B cell (primary cell): ENCODE measurements at regions not wholly inside any gene's neighbourhood (a gene's known extent, or its start where the extent isn't known, plus 50 kb on each side); places are given as distances from the start of the nearest gene placed in this dataset.

Experiments used
- ATAC-seq: fragments of 200-7000 bp; cut with Tn5 transposase; one replicate; pipeline ENCODE4 v1.10.0; 2021; ENCODE audit warnings: low read depth, mild to moderate bottlenecking, moderate number of reproducible peaks, moderate library complexity
- CTCF ChIA-PET: fragments of 350-600 bp; sonication (Branson Sonifier 250); formaldehyde crosslinking; loops from one replicate; lab custom pipeline; 2021; ENCODE audit warnings: antibody characterized with exemption, inconsistent platforms; lab: Charles Lee
- POLR2A ChIA-PET: fragments of 350-600 bp; sonication (Branson Sonifier 250); formaldehyde crosslinking; loops from one replicate; lab custom pipeline; 2021; ENCODE audit warnings: antibody characterized with exemption; lab: Charles Lee
- DNase-seq: peaks from one replicate; pipeline ENCODE4 v3.0.0; 2013
- H2AFZ ChIP-seq: 2 replicates; pipeline ENCODE4 v1.6.1; 2012; ENCODE audit warnings: mild to moderate bottlenecking, low read depth, low read length; ENCODE audit not compliant: insufficient read depth, poor library complexity, severe bottlenecking
- H3K27ac ChIP-seq, 2 donors: 1 replicate in 1 of 2; 2 replicates in 1 of 2; pipeline ENCODE4 v1.5.1; 2012 to 2013; ENCODE audit warnings: low read length in 2 of 2, mild to moderate bottlenecking in 2 of 2, moderate library complexity in 1 of 2
- H3K27me3 ChIP-seq, 4 experiments: fragments of 200-600 bp in 1 of 4; sonication (generic) in 1 of 4; replicated peaks in 1 of 4; 1 replicate in 2 of 4; 2 replicates in 2 of 4; pipeline versions ENCODE4 v1.6.1 to v1.7.0; 2013 to 2016; ENCODE audit warnings: low read length in 3 of 4, mild to moderate bottlenecking in 2 of 4, mixed read lengths in 1 of 4, moderate library complexity in 1 of 4; ENCODE audit not compliant: insufficient read depth in 4 of 4, control insufficient read depth in 3 of 4; ENCODE audit errors: control extremely low read depth in 1 of 4
- H3K36me3 ChIP-seq, 2 experiments: replicated peaks in 1 of 2; 1 replicate in 1 of 2; 2 replicates in 1 of 2; pipeline versions ENCODE4 v1.6.1 to v1.7.1; 2013; ENCODE audit warnings: low read length in 1 of 2; ENCODE audit not compliant: insufficient read depth in 2 of 2, control insufficient read depth in 1 of 2; ENCODE audit errors: control extremely low read depth in 1 of 2, extremely low read depth in 1 of 2
- H3K4me1 ChIP-seq, 2 donors: fragments of 200-600 bp in 1 of 2; sonication (generic) in 1 of 2; 1 replicate in 1 of 2; 2 replicates in 1 of 2; pipeline versions ENCODE4 v1.5.1 to v1.6.1; 2013 to 2017; ENCODE audit warnings: low read length in 2 of 2; ENCODE audit not compliant: control insufficient read depth in 2 of 2, insufficient read depth in 2 of 2
- H3K4me2 ChIP-seq: replicated peaks from 2 replicates; pipeline ENCODE3; 2012; ENCODE audit warnings: mild to moderate bottlenecking, low read depth, low read length; ENCODE audit not compliant: poor library complexity, severe bottlenecking
- H3K4me3 ChIP-seq, 5 experiments: fragments of 200-600 bp in 1 of 5; sonication (generic) in 1 of 5; 1 replicate in 3 of 5; 2 replicates in 2 of 5; pipeline versions ENCODE4 v1.5.1 to v1.7.0; 2011 to 2016; ENCODE audit warnings: low read length in 4 of 5, mild to moderate bottlenecking in 4 of 5, low read depth in 2 of 5, control low read depth in 1 of 5, moderate library complexity in 1 of 5; ENCODE audit not compliant: insufficient read depth in 1 of 5; ENCODE audit errors: control extremely low read depth in 1 of 5, extremely low read depth in 1 of 5
- H3K79me2 ChIP-seq: fragments of 200-600 bp; sonication (generic); one replicate; pipeline ENCODE4 v1.6.0; 2016; ENCODE audit warnings: low read length; ENCODE audit not compliant: control insufficient read depth, insufficient read depth
- H3K9ac ChIP-seq: fragments of 200-600 bp; sonication (generic); 2 replicates; pipeline ENCODE4 v1.6.1; 2017; ENCODE audit warnings: mild to moderate bottlenecking, low read length, moderate library complexity
- H3K9me3 ChIP-seq, 3 donors: one replicate each; pipeline versions ENCODE4 v1.6.1 to v1.7.1; 2013; ENCODE audit warnings: low read length in 2 of 3; ENCODE audit not compliant: control insufficient read depth in 2 of 3, insufficient read depth in 1 of 3; ENCODE audit errors: control extremely low read depth in 1 of 3
- H4K20me1 ChIP-seq: 2 replicates; pipeline ENCODE4 v1.6.0; 2012; ENCODE audit warnings: mild to moderate bottlenecking, low read length; ENCODE audit not compliant: insufficient read depth, control insufficient read depth, poor library complexity, severe bottlenecking
- H3K27ac Mint-ChIP-seq: one replicate; pipeline ENCODE4 v1.8.0; 2021; ENCODE audit warnings: mixed read lengths
- H3K27me3 Mint-ChIP-seq: one replicate; pipeline ENCODE4 v1.8.0; 2021; ENCODE audit warnings: mixed read lengths
- H3K4me1 Mint-ChIP-seq: one replicate; pipeline ENCODE4 v1.8.0; 2021; ENCODE audit warnings: mixed read lengths
- H3K4me3 Mint-ChIP-seq: one replicate; pipeline ENCODE4 v1.8.0; 2021; ENCODE audit warnings: mixed read lengths
- H3K9me3 Mint-ChIP-seq: one replicate; pipeline ENCODE4 v1.8.0; 2022; ENCODE audit warnings: mixed read lengths; ENCODE audit not compliant: insufficient read depth
- CTCF ChIP-seq: fragments of 200-600 bp; IDR thresholded peaks from one replicate; pipeline ENCODE4 v1.8.0; 2022; ENCODE audit warnings: antibody characterized with exemption, mild to moderate bottlenecking
- EZH2 ChIP-seq: IDR thresholded peaks from 2 replicates; pipeline ENCODE4 v1.6.1; 2012; ENCODE audit warnings: borderline replicate concordance, low read depth, mild to moderate bottlenecking, moderate library complexity, low read length; ENCODE audit not compliant: insufficient read depth, poor library complexity, severe bottlenecking
- WGBS: methylation state at CpG from one replicate; pipeline ENCODE4 v1.1.5; 2013; ENCODE audit warnings: missing lambda C conversion rate; ENCODE audit not compliant: insufficient coverage; 5-methylcytosine and 5-hydroxymethylcytosine counted together
- intact Hi-C: fragments of 100-400 bp; cut with micrococcal nuclease; formaldehyde crosslinking; loops from one replicate; pipeline ENCODE4 v1.10.0; 2022

DNA sequence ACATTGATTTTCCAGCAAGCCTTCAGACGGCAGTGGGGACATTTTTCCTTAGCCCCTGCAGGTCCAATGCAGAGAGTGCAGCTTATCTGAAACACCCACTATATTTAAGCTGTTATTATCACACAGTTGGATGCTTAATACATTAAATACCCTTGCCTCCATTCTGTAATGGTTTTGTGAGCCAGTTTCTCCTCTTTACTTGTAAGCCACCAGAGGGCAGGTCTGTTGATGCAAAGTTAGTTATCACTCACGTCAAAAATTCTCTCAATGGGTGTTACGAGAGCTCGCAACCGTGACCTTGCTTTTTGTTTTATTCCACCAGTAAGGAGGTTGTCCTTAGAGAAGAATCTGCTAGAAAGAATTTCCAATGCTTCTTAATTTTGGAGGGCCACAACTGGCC is 189.8 kb downstream of the INSIG2 start:
- POLR2A ChIA-PET: no interaction called here
- H3K27me3 Mint-ChIP-seq: peaks cover 46% of the 10 kb centered on the region

More for the DNA sequence above, 189.8 kb downstream of the INSIG2 start:
- H2AFZ ChIP-seq: no peak overlapping the region
- CTCF ChIA-PET: no interaction called here
- no peaks in the 10 kb centered on the region for H3K36me3 ChIP-seq
- no peak for DNase-seq
- no peak for TF ChIP-seq EZH2
- TF ChIP-seq CTCF: no peak
- H3K4me1 Mint-ChIP-seq: no peaks in the 10 kb centered on the region
- 100% methylated on average over 1 of the region's 5 CpGs for WGBS
- H3K4me3 ChIP-seq: no peak overlapping the region
- no peak for ATAC-seq
- H3K4me1 ChIP-seq: no peaks in the 10 kb centered on the region
- no peaks in the 10 kb centered on the region for H3K9me3 Mint-ChIP-seq
- no peaks in the 10 kb centered on the region for H3K27me3 ChIP-seq
- H3K27ac Mint-ChIP-seq: no peak overlapping the region
- no peaks in the 10 kb centered on the region for H3K79me2 ChIP-seq
- H4K20me1 ChIP-seq: no peaks in the 10 kb centered on the region
- intact Hi-C loops: no loop called here
- no peak overlapping the region for H3K4me3 Mint-ChIP-seq
- H3K9ac ChIP-seq: no peak overlapping the region
- H3K27ac ChIP-seq: no peak overlapping the region
- no peaks in the 10 kb centered on the region for H3K9me3 ChIP-seq
- H3K4me2 ChIP-seq: no peak overlapping the region
